Colonic mucosa (tissue), 4 donors: ENCODE measurements at regions not wholly inside any gene's neighbourhood (a gene's known extent, or its start where the extent isn't known, plus 50 kb on each side); places are given as distances from the start of the nearest gene placed in this dataset.
"Not testable (repeated sequence)": the region's sequence is repeated elsewhere in the genome, so short reads cannot be mapped to it uniquely, and the experiment has no call there.

Experiments used
- DNase-seq: peaks from one replicate; pipeline ENCODE4 v3.0.0-alpha.2; 2020
- H3K27ac ChIP-seq: fragments of 200-600 bp; one replicate; pipeline ENCODE4 v1.8.0; 2021
- H3K27me3 ChIP-seq: fragments of 200-600 bp; one replicate; pipeline ENCODE4 v1.8.0; 2021
- H3K36me3 ChIP-seq: fragments of 200-600 bp; one replicate; pipeline ENCODE4 v1.8.0; 2021
- H3K4me1 ChIP-seq: fragments of 200-600 bp; one replicate; pipeline ENCODE4 v1.8.0; 2021; ENCODE audit warnings: mild to moderate bottlenecking
- H3K4me3 ChIP-seq: fragments of 200-600 bp; one replicate; pipeline ENCODE4 v1.8.0; 2021
- H3K9ac ChIP-seq, 2 donors: one replicate each; pipeline ENCODE4 v1.7.0; 2013; ENCODE audit warnings: control low read depth in 2 of 2, low read depth in 2 of 2, low read length in 2 of 2
- H3K9me3 ChIP-seq: fragments of 200-600 bp; one replicate; pipeline ENCODE4 v1.8.0; 2021
- CTCF ChIP-seq: fragments of 200-600 bp; IDR thresholded peaks from one replicate; pipeline ENCODE4 v1.8.0; 2022; ENCODE audit warnings: antibody characterized with exemption, mild to moderate bottlenecking
- intact Hi-C: fragments of 100-400 bp; cut with DNase I; formaldehyde crosslinking; loops from one replicate; pipeline ENCODE4 v1.14.1; 2022
- donor health status: healthy.
- donor health status: DM: no; HTN: no; CAD: no.
- donor health status: DM: no; HTN: no; CAD: no.

- Histone ChIP-seq H3K4me1 (no peaks in the 10 kb centered on the region), H3K9ac (no peak overlapping the region), H3K36me3 (no peaks in the 10 kb centered on the region), H3K27me3 (no peaks in the 10 kb centered on the region), H3K4me3 (no peak overlapping the region), H3K9me3 (no peaks in the 10 kb centered on the region), H3K27ac (no peak overlapping the region)
- DNase-seq = no peak
- no peak for TF ChIP-seq CTCF
- intact Hi-C loops = no loop called here
These were observed 1258.3 kb upstream of the GYPC start for GRCh38 chr2:125397535-125398251.

GRCh38 chr2:125398738-125399524, 1257.0 kb upstream of the GYPC start:
- Histone ChIP-seq H3K9ac (no peak overlapping the region), H3K27me3 (no peaks in the 10 kb centered on the region), H3K27ac (no peak overlapping the region), H3K36me3 (no peaks in the 10 kb centered on the region), H3K4me3 (no peak overlapping the region), H3K9me3 (no peaks in the 10 kb centered on the region), H3K4me1 (no peaks in the 10 kb centered on the region)
- no peak for DNase-seq
- intact Hi-C loops = no loop called here
- TF ChIP-seq CTCF = no peak

- no peak overlapping the region for H3K9ac ChIP-seq
- no peak overlapping the region for H3K4me3 ChIP-seq
- TF ChIP-seq CTCF = no peak
- no peaks in the 10 kb centered on the region for H3K27me3 ChIP-seq
- no peak for DNase-seq
- no peak overlapping the region for H3K27ac ChIP-seq
- H3K4me1 ChIP-seq = no peaks in the 10 kb centered on the region
- H3K36me3 ChIP-seq = no peaks in the 10 kb centered on the region
- H3K9me3 ChIP-seq = no peaks in the 10 kb centered on the region
- intact Hi-C loops = no loop called here
These were observed 1250.1 kb upstream of the GYPC start for GRCh38 chr2:125405816-125406215.

GRCh38 chr2:125408874-125409538, 1247.0 kb upstream of the GYPC start:
- H3K36me3 ChIP-seq = no peaks in the 10 kb centered on the region
- no peak for TF ChIP-seq CTCF
- intact Hi-C loops = no loop called here

GRCh38 chr2:125418483-125418882, 1237.5 kb upstream of the GYPC start:
- no peaks in the 10 kb centered on the region for H3K9me3 ChIP-seq
- H3K4me1 ChIP-seq = no peaks in the 10 kb centered on the region
- intact Hi-C loops = no loop called here
- no peak overlapping the region for H3K4me3 ChIP-seq
- H3K27me3 ChIP-seq = no peaks in the 10 kb centered on the region
- H3K27ac ChIP-seq = no peak overlapping the region
- no peak for TF ChIP-seq CTCF
- DNase-seq = peak; percentile 23
- H3K9ac ChIP-seq = no peak overlapping the region
- no peaks in the 10 kb centered on the region for H3K36me3 ChIP-seq

More at GRCh38 chr2:125408874-125409538, 1247.0 kb upstream of the GYPC start:
- DNase-seq = no peak
- Histone ChIP-seq H3K4me3 (no peak overlapping the region), H3K9ac (no peak overlapping the region), H3K27me3 (no peaks in the 10 kb centered on the region), H3K4me1 (no peaks in the 10 kb centered on the region), H3K27ac (no peak overlapping the region), H3K9me3 (no peaks in the 10 kb centered on the region)

GRCh38 chr2:125422198-125422770, 1233.7 kb upstream of the GYPC start:
- H3K36me3 ChIP-seq, H3K9ac ChIP-seq, DNase-seq, H3K27ac ChIP-seq, intact Hi-C loops, H3K9me3 ChIP-seq, H3K4me3 ChIP-seq, H3K27me3 ChIP-seq, H3K4me1 ChIP-seq: not testable (repeated sequence)
